CD14-positive monocyte (primary cell): ENCODE measurements at regions not wholly inside any gene's neighbourhood (a gene's known extent, or its start where the extent isn't known, plus 50 kb on each side); places are given as distances from the start of the nearest gene placed in this dataset.

Experiments
- DNase-seq, 3 donors: peaks; one replicate each; pipeline ENCODE4 v3.0.0-alpha.2; 2011 to 2022
- H2AFZ ChIP-seq: 2 replicates; pipeline ENCODE4 v1.6.0; 2012; ENCODE audit warnings: mild to moderate bottlenecking, low read depth, low read length, inconsistent platforms; ENCODE audit not compliant: insufficient read depth, poor library complexity, severe bottlenecking
- H3K27ac ChIP-seq, 2 donors: 1 replicate in 1 of 2; 2 replicates in 1 of 2; pipeline ENCODE4 v1.5.1; 2012 to 2013; ENCODE audit warnings: low read length in 2 of 2, control low read depth in 1 of 2, inconsistent platforms in 1 of 2, low read depth in 1 of 2, mild to moderate bottlenecking in 1 of 2
- H3K27me3 ChIP-seq, 2 donors: one replicate each; pipeline versions ENCODE4 v1.6.0 to v1.6.1; 2011 to 2013; ENCODE audit warnings: low read length in 2 of 2; ENCODE audit not compliant: control insufficient read depth in 2 of 2, insufficient read depth in 2 of 2
- H3K36me3 ChIP-seq, 2 donors: replicated peaks in 1 of 2; 1 replicate in 1 of 2; 2 replicates in 1 of 2; pipeline versions ENCODE4 v1.5.1 to v1.6.1; 2012 to 2013; ENCODE audit warnings: low read length in 2 of 2, control low read depth in 1 of 2, inconsistent platforms in 1 of 2, mild to moderate bottlenecking in 1 of 2; ENCODE audit not compliant: insufficient read depth in 2 of 2, control insufficient read depth in 1 of 2
- H3K4me1 ChIP-seq, 2 donors: 1 replicate in 1 of 2; 2 replicates in 1 of 2; pipeline versions ENCODE4 v1.5.1 to v1.6.1; 2012 to 2013; ENCODE audit warnings: low read length in 2 of 2, control low read depth in 1 of 2, inconsistent platforms in 1 of 2, mild to moderate bottlenecking in 1 of 2, moderate library complexity in 1 of 2; ENCODE audit not compliant: insufficient read depth in 2 of 2, control insufficient read depth in 1 of 2
- H3K4me2 ChIP-seq: replicated peaks from 2 replicates; pipeline ENCODE3; 2012; ENCODE audit warnings: low read length, moderate library complexity, mild to moderate bottlenecking; ENCODE audit not compliant: poor library complexity, severe bottlenecking; ENCODE audit errors: extremely low read depth
- H3K4me3 ChIP-seq, 3 experiments: fragments of 200-600 bp in 1 of 3; sonication (generic) in 1 of 3; replicated peaks in 1 of 3; 1 replicate in 2 of 3; 2 replicates in 1 of 3; pipeline ENCODE4 v1.5.1; 2011 to 2013; ENCODE audit warnings: low read length in 3 of 3, mild to moderate bottlenecking in 3 of 3, control low read depth in 2 of 3, low read depth in 2 of 3, inconsistent platforms in 1 of 3, moderate library complexity in 1 of 3
- H3K79me2 ChIP-seq: 2 replicates; pipeline ENCODE4 v1.6.0; 2012; ENCODE audit warnings: mild to moderate bottlenecking, control low read depth, inconsistent platforms, low read length, moderate library complexity; ENCODE audit not compliant: insufficient read depth
- H3K9ac ChIP-seq: 2 replicates; pipeline ENCODE4 v1.6.0; 2017; ENCODE audit warnings: low read length, mild to moderate bottlenecking; ENCODE audit not compliant: insufficient read depth, poor library complexity, severe bottlenecking
- H3K9me3 ChIP-seq, 2 donors: replicated peaks in 1 of 2; 1 replicate in 1 of 2; 2 replicates in 1 of 2; pipeline versions ENCODE4 v1.5.1 to v1.6.1; 2012 to 2013; ENCODE audit warnings: low read length in 2 of 2, control low read depth in 1 of 2; ENCODE audit not compliant: control insufficient read depth in 1 of 2, insufficient read depth in 1 of 2
- H4K20me1 ChIP-seq: 2 replicates; pipeline ENCODE4 v1.6.0; 2012; ENCODE audit warnings: mild to moderate bottlenecking, low read length, control low read depth, moderate library complexity; ENCODE audit not compliant: insufficient read depth
- H3K27ac Mint-ChIP-seq, 7 donors: one replicate each; pipeline ENCODE4 v1.8.0; 2020; ENCODE audit warnings: mild to moderate bottlenecking in 7 of 7, mixed read lengths in 7 of 7, moderate library complexity in 6 of 7, inconsistent platforms in 2 of 7
- H3K27me3 Mint-ChIP-seq, 3 donors: one replicate each; pipeline ENCODE4 v1.8.0; 2021 to 2022; ENCODE audit warnings: low read depth in 3 of 3, mild to moderate bottlenecking in 3 of 3, mixed read lengths in 3 of 3, moderate library complexity in 3 of 3, inconsistent platforms in 1 of 3
- H3K36me3 Mint-ChIP-seq, 2 donors: one replicate each; pipeline ENCODE4 v1.8.0; 2020; ENCODE audit warnings: mixed read lengths in 2 of 2, inconsistent platforms in 1 of 2, mild to moderate bottlenecking in 1 of 2
- H3K4me1 Mint-ChIP-seq: one replicate; pipeline ENCODE4 v1.8.0; 2020; ENCODE audit warnings: mild to moderate bottlenecking, mixed read lengths
- H3K4me3 Mint-ChIP-seq, 2 donors: one replicate each; pipeline ENCODE4 v1.8.0; 2020; ENCODE audit warnings: mild to moderate bottlenecking in 2 of 2, mixed read lengths in 2 of 2, moderate library complexity in 1 of 2
- H3K9me3 Mint-ChIP-seq, 7 donors: one replicate each; pipeline ENCODE4 v1.8.0; 2020 to 2022; ENCODE audit warnings: mixed read lengths in 7 of 7, mild to moderate bottlenecking in 6 of 7, moderate library complexity in 6 of 7, inconsistent platforms in 2 of 7
- CTCF ChIP-seq: fragments of 200-600 bp; IDR thresholded peaks from one replicate; pipeline ENCODE4 v1.8.0; 2022; ENCODE audit warnings: antibody characterized with exemption, mild to moderate bottlenecking
- WGBS: methylation state at CpG from one replicate; pipeline ENCODE4 v1.1.5; 2013; ENCODE audit warnings: missing lambda C conversion rate; ENCODE audit not compliant: insufficient coverage; 5-methylcytosine and 5-hydroxymethylcytosine counted together
- intact Hi-C, 2 donors: fragments of 100-400 bp; cut with micrococcal nuclease; formaldehyde crosslinking; loops; one replicate each; pipeline versions ENCODE4 v1.15.0 to v1.15.1; 2023

- no peaks in the 10 kb centered on the region for H3K36me3 Mint-ChIP-seq
- Histone ChIP-seq H3K4me3 (no peak overlapping the region), H3K9ac (no peak overlapping the region), H3K27me3 (no peaks in the 10 kb centered on the region), H3K4me2 (no peak overlapping the region), H3K36me3 (no peaks in the 10 kb centered on the region), H4K20me1 (no peaks in the 10 kb centered on the region), H3K27ac (no peak overlapping the region), H2AFZ (no peak overlapping the region), H3K9me3 (no peaks in the 10 kb centered on the region), H3K4me1 (peaks cover 0 to 4% of the 10 kb centered on the region in 2 donors), H3K79me2 (no peaks in the 10 kb centered on the region)
- DNase-seq: no peak
- peaks cover 0 to 4% (median 0%) of the 10 kb centered on the region in 7 donors for H3K9me3 Mint-ChIP-seq
- no peak overlapping the region for H3K27ac Mint-ChIP-seq
- H3K27me3 Mint-ChIP-seq: peaks cover 0 to 2% (median 0%) of the 10 kb centered on the region in 3 donors
- peaks cover 16% of the 10 kb centered on the region for H3K4me1 Mint-ChIP-seq
- no peak for TF ChIP-seq CTCF
- intact Hi-C loops: no loop called here
- no peak overlapping the region for H3K4me3 Mint-ChIP-seq
Measured at GRCh38 chr1:239125893-239126292, 260.5 kb upstream of the CHRM3 start.

- no peak overlapping the region for H3K9ac ChIP-seq
- intact Hi-C loops: no loop called here
- no peak overlapping the region for H3K27ac Mint-ChIP-seq
- no peaks in the 10 kb centered on the region for H4K20me1 ChIP-seq
- no peaks in the 10 kb centered on the region for H3K27me3 ChIP-seq
- H3K36me3 ChIP-seq: no peaks in the 10 kb centered on the region
- H3K9me3 Mint-ChIP-seq: peaks cover 0 to 4% (median 0%) of the 10 kb centered on the region in 7 donors
- H3K4me3 ChIP-seq: no peak overlapping the region
- no peaks in the 10 kb centered on the region for H3K79me2 ChIP-seq
- H3K9me3 ChIP-seq: no peaks in the 10 kb centered on the region
- H3K27ac ChIP-seq: no peak overlapping the region
- WGBS: 83% methylated on average over 2 of the region's 4 CpGs
- peaks cover 19% of the 10 kb centered on the region for H3K4me1 Mint-ChIP-seq
- no peak overlapping the region for H2AFZ ChIP-seq
- H3K27me3 Mint-ChIP-seq: peaks cover 0 to 2% (median 0%) of the 10 kb centered on the region in 3 donors
- H3K36me3 Mint-ChIP-seq: no peaks in the 10 kb centered on the region
- H3K4me3 Mint-ChIP-seq: no peak overlapping the region
- peaks cover 0 to 4% of the 10 kb centered on the region in 2 donors for H3K4me1 ChIP-seq
- H3K4me2 ChIP-seq: no peak overlapping the region
- TF ChIP-seq CTCF: no peak
- DNase-seq: no peak
Measured at GRCh38 chr1:239125027-239125426, 261.3 kb upstream of the CHRM3 start.
